ENCODE measurements at regions not wholly inside any gene's neighbourhood (a gene's known extent, or its start where the extent isn't known, plus 50 kb on each side); places are given as distances from the start of the nearest gene placed in this dataset.

GRCh38 chr9:76560481-76560922, 101.5 kb downstream of the GCNT1 start:
- Histone ChIP-seq H3K14ac (replicated peaks; ENCODE audit: low read depth, low read length) (no peak overlapping the region), H3K4ac (ENCODE audit: low read depth, low read length) (no peak overlapping the region), H2AFZ (replicated peaks; ENCODE audit: low read length, poor library complexity) (no peak overlapping the region), H4K91ac (ENCODE audit: insufficient read depth, low read depth, low read length) (no peak overlapping the region), H3K56ac (ENCODE audit: extremely low read depth, insufficient read depth, low read length) (no peak overlapping the region), H2AK9ac (replicated peaks; ENCODE audit: low read depth, low read length, poor library complexity) (no peak overlapping the region), H3K79me1 (ENCODE audit: low read depth in 1 of 2, low read length in 2 of 2) (no peaks in the 10 kb centered on the region), H3K27me3 (ENCODE audit: control insufficient read depth, insufficient read depth, low read length) (no peaks in the 10 kb centered on the region), H3K9me3 (ENCODE audit: control insufficient read depth, insufficient read depth, low read length) (no peaks in the 10 kb centered on the region), H3K36me3 (ENCODE audit: control insufficient read depth, insufficient read depth, low read length) (no peaks in the 10 kb centered on the region), H3K4me2 (ENCODE audit: low read depth, low read length) (peak overlapping the region; percentile 37; the same call in 1 of the 2 replicates), H2BK15ac (ENCODE audit: low read depth, low read length) (no peak overlapping the region), H4K8ac (ENCODE audit: low read depth in 2 of 2, low read length in 2 of 2) (no peak overlapping the region), H3K23ac (ENCODE audit: low read depth, low read length) (no peak overlapping the region), H2AK5ac (ENCODE audit: low read depth, low read length) (no peak overlapping the region), H3K18ac (ENCODE audit: low read depth, low read length) (no peak overlapping the region), H2BK20ac (ENCODE audit: low read depth, low read length) (no peak overlapping the region), H3K9ac (ENCODE audit: low read depth, low read length) (no peak overlapping the region), H3K27ac (ENCODE audit: insufficient read depth, low read length) (no peak overlapping the region), H2BK5ac (ENCODE audit: low read depth, low read length, poor library complexity, severe bottlenecking) (no peak overlapping the region), H3K4me3 (ENCODE audit: insufficient read depth, low read depth, low read length) (no peak overlapping the region), H4K20me1 (ENCODE audit: insufficient read depth, low read length) (no peaks in the 10 kb centered on the region), H2BK120ac (ENCODE audit: low read depth, low read length) (no peak overlapping the region), H3K4me1 (ENCODE audit: control insufficient read depth, insufficient read depth, low read length) (peaks cover 3% of the 10 kb centered on the region; the same call in 1 of the 2 replicates), H4K5ac (ENCODE audit: low read depth, low read length) (no peak overlapping the region), H3K9me1 (ENCODE audit: insufficient read depth, low read length) (no peaks in the 10 kb centered on the region)
- intact Hi-C loops (cut with micrococcal nuclease) = no loop called here
- dilution Hi-C loops (cut with HindIII; ENCODE audit: low sequenced_read_pairs, unreplicated experiment) = no loop called here
- no CpG with 5 or more reads among the region's 4 CpGs for WGBS, 2 experiments (ENCODE audit: extremely low coverage in 2 of 2, insufficient read length in 1 of 2)
- in situ Hi-C loops (cut with MboI; ENCODE audit: low sequenced_read_pairs) = no loop called here
- no peak for TF ChIP-seq NFE2L2 (IDR thresholded peaks at IDR 0.05; ENCODE audit: low read depth, low read length)
- no peak for TF ChIP-seq MXI1 (IDR thresholded peaks at IDR 0.05; ENCODE audit: borderline replicate concordance, low read depth, low read length)
- TF ChIP-seq BHLHE40 (IDR thresholded peaks at IDR 0.05; ENCODE audit: low read depth, low read length) = no peak
- no peak for TF ChIP-seq CEBPB (IDR thresholded peaks at IDR 0.05; ENCODE audit: low read depth, low read length)
- TF ChIP-seq FOS (IDR thresholded peaks at IDR 0.05; ENCODE audit: low read depth, low read length) = no peak
- no peak for TF ChIP-seq MAZ (IDR thresholded peaks at IDR 0.05; ENCODE audit: borderline replicate concordance, low read depth, low read length)
- no peak for TF ChIP-seq RCOR1 (IDR thresholded peaks at IDR 0.05; ENCODE audit: insufficient replicate concordance, low read length)
- ChIA-PET CTCF (no interaction called here), POLR2A (ENCODE audit: unreplicated experiment) (no interaction called here)
- peak; percentile 54 for ATAC-seq (ENCODE audit: low read depth)
- no TSS peak for BruUV-seq (replicated peaks)
- DNase-seq = peak; percentile 75
